Tibial nerve (tissue), 4 donors: ENCODE measurements at regions not wholly inside any gene's neighbourhood (a gene's known extent, or its start where the extent isn't known, plus 50 kb on each side); places are given as distances from the start of the nearest gene placed in this dataset.

ENCODE experiments used
- DNase-seq, 2 donors: peaks; one replicate each; pipeline ENCODE4 v3.0.0-alpha.2; 2019; ENCODE audit warnings: low spot score in 2 of 2
- H3K27ac ChIP-seq, 4 donors: fragments of 200-600 bp; sonication (generic) in 3 of 4; one replicate each; pipeline ENCODE4 v1.5.1; 2017 to 2019; ENCODE audit warnings: mild to moderate bottlenecking in 1 of 4
- H3K27me3 ChIP-seq, 2 donors: fragments of 200-600 bp; sonication (generic) in 1 of 2; one replicate each; pipeline versions ENCODE4 v1.5.1 to v1.6.0; 2017 to 2019
- H3K36me3 ChIP-seq, 3 donors: fragments of 200-600 bp; sonication (generic); one replicate each; pipeline ENCODE4 v1.5.1; 2018 to 2019
- H3K4me1 ChIP-seq, 4 donors: fragments of 200-600 bp; sonication (generic) in 3 of 4; one replicate each; pipeline ENCODE4 v1.5.1; 2017 to 2019
- H3K4me3 ChIP-seq, 4 donors: fragments of 200-600 bp; sonication (generic) in 3 of 4; one replicate each; pipeline ENCODE4 v1.5.1; 2017 to 2019; ENCODE audit warnings: mild to moderate bottlenecking in 1 of 4, moderate library complexity in 1 of 4
- H3K9me3 ChIP-seq, 4 donors: fragments of 200-600 bp; sonication (generic) in 3 of 4; one replicate each; pipeline ENCODE4 v1.5.1; 2017 to 2019
- EP300 ChIP-seq, 2 donors: sonication (generic); formaldehyde crosslinking; IDR thresholded peaks; one replicate each; pipeline ENCODE4 v1.6.1; 2017; ENCODE audit warnings: antibody characterized with exemption in 2 of 2, mild to moderate bottlenecking in 1 of 2
- POLR2A ChIP-seq, 2 donors: fragments of 450-650 bp; IDR thresholded peaks; one replicate each; pipeline ENCODE4 v1.6.1; 2017; ENCODE audit warnings: antibody characterized with exemption in 2 of 2, mild to moderate bottlenecking in 2 of 2, moderate library complexity in 2 of 2
- WGBS, 2 donors: methylation state at CpG; one replicate each; pipeline ENCODE4 v1.1.5; 2018; 5-methylcytosine and 5-hydroxymethylcytosine counted together
- TF ChIP-seq, protein P1 (sequence below), 5 experiments: fragments of 200-600 bp in 3 of 5; fragments of 450-650 bp in 2 of 5; sonication (generic) in 3 of 5; IDR thresholded peaks; one replicate each; pipeline ENCODE4 v1.5.1; 2016 to 2019; ENCODE audit warnings: antibody characterized with exemption in 5 of 5, mild to moderate bottlenecking in 3 of 5, moderate library complexity in 2 of 5

DNA sequence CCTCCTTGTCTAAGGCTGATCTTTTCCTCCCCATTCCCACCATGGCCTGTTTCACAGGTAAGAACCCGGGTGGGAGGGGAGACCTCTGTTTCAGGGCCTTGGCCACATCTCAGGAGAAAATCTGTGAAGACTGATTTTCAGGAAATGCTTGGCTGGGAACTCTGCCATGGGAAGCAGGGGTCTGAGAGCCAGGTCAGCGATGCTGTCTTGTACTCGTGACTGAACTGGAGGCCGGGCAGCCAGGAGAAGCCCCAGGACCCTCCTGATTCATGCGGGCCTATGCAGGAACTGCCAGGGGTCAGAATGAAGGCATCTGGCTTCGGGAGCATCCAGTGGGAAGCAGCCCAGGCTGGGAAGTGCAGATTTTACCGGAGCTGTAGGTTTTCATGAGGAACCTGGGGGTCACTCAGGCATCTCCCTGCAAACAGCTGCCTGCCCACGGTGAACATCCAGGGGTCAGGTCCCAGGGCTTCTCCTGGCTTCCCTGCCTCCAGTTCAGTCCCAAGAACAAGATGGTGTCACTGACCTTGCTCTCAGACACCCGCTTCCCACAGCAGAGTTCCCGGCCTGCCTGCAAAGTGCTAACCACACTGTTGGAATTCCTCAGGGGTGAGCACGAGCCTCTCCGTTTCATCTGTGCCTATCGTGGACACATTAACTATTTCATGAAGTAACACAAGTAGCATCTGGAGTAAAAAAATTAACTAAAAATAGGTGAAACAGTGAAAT, 90.2 kb upstream of the SULF2 start:
- peaks cover 0 to 8% (median 0%) of the 10 kb centered on the region in 4 donors for H3K9me3 ChIP-seq
- 37 to 52% methylated on average over 13 of the region's 13 CpGs for WGBS, 2 donors
- H3K27me3 ChIP-seq: no peaks in the 10 kb centered on the region
- no peak for DNase-seq
- no peak overlapping the region for H3K4me3 ChIP-seq
- no peaks in the 10 kb centered on the region for H3K4me1 ChIP-seq
- no peaks in the 10 kb centered on the region for H3K36me3 ChIP-seq
- TF ChIP-seq POLR2A (IDR thresholded peaks at IDR 0.05): no peak
- TF ChIP-seq, protein P1, sequence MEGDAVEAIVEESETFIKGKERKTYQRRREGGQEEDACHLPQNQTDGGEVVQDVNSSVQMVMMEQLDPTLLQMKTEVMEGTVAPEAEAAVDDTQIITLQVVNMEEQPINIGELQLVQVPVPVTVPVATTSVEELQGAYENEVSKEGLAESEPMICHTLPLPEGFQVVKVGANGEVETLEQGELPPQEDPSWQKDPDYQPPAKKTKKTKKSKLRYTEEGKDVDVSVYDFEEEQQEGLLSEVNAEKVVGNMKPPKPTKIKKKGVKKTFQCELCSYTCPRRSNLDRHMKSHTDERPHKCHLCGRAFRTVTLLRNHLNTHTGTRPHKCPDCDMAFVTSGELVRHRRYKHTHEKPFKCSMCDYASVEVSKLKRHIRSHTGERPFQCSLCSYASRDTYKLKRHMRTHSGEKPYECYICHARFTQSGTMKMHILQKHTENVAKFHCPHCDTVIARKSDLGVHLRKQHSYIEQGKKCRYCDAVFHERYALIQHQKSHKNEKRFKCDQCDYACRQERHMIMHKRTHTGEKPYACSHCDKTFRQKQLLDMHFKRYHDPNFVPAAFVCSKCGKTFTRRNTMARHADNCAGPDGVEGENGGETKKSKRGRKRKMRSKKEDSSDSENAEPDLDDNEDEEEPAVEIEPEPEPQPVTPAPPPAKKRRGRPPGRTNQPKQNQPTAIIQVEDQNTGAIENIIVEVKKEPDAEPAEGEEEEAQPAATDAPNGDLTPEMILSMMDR (IDR thresholded peaks at IDR 0.05): no peak
- no peak for TF ChIP-seq EP300 (IDR thresholded peaks at IDR 0.05)
- no peak overlapping the region for H3K27ac ChIP-seq

DNA sequence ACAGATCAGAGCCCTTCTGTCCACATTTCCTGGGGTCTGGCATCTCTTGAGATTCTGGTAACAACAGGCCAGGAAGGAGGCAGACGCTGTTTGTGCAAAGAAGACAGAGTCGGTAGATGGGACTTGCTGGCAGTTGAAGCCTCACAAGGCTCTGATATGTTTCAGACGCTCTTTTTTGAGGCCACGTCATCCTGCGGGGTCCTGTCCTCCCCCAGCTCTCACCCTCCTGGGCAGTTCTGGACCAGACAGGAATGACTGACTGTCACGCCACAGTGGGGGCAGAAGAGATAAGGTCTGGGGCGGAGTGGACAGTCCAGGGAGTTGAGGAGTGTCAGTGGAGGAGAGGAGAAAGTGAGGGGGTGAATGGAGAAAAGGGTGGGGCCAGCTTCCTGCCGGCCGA, 87.1 kb upstream of the SULF2 start:
- no peak for DNase-seq
- H3K36me3 ChIP-seq: no peaks in the 10 kb centered on the region
- H3K4me1 ChIP-seq: no peaks in the 10 kb centered on the region
- H3K9me3 ChIP-seq: peaks cover 0 to 3% (median 0%) of the 10 kb centered on the region in 4 donors
- WGBS, 2 donors: 78 to 79% methylated on average over 9 of the region's 9 CpGs
- TF ChIP-seq POLR2A (IDR thresholded peaks at IDR 0.05) (no peak), EP300 (IDR thresholded peaks at IDR 0.05) (no peak)
- TF ChIP-seq, protein P1 (IDR thresholded peaks at IDR 0.05): no peak
- H3K4me3 ChIP-seq: no peak overlapping the region
- H3K27me3 ChIP-seq: peaks cover 0 to 4% of the 10 kb centered on the region in 2 donors
- H3K27ac ChIP-seq: no peak overlapping the region

DNA sequence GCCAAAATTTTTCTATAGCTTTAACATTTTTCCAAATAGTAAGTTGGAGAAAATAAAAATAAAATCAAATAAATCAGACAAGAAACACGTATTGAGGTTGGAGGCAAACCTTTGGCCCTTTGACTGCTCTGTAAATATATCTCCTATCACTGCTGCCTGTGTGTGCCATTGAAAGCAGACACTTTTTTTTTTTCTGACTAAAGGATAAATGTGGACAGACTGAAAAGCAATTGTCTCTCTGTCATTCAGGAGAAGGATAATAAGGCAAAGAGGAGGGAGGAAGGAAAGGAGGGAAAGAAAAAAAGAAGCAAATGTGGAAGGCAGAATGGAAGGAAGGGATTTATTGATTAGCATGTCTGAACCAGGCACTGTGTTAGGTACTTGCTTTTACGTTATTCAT, 85.2 kb upstream of the SULF2 start:
- peaks cover 0 to 8% of the 10 kb centered on the region in 2 donors for H3K27me3 ChIP-seq
- WGBS, 2 donors: 76 to 81% methylated on average over 2 of the region's 2 CpGs

DNA sequence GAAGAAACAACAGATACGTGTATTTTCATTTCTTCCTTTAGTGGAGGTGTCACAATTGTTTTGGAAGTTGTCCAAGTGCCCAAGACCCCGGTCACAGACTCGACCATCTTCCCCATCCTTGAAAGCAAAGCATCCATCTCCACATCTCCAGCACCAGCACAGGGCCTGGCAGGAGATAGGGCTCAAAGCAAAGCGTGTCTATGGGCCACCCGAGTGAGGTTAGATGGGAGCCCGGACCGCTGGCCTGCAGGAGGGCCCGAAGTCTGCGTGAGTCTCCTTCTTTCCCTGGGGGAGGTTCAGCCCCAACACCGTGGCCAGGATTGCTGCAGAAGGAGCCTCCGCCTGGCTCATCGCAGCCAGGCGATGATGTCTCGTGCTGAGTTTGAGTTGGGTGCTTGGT, 83.5 kb upstream of the SULF2 start:
- WGBS, 2 donors: 87 to 88% methylated on average over 13 to 14 of the region's 14 CpGs
- H3K27ac ChIP-seq: no peak overlapping the region
- no peaks in the 10 kb centered on the region for H3K4me1 ChIP-seq
- H3K27me3 ChIP-seq: peaks cover 0 to 8% of the 10 kb centered on the region in 2 donors
- no peaks in the 10 kb centered on the region for H3K36me3 ChIP-seq
- peaks cover 0 to 3% (median 0%) of the 10 kb centered on the region in 4 donors for H3K9me3 ChIP-seq
- no peak for TF ChIP-seq POLR2A (IDR thresholded peaks at IDR 0.05)
- TF ChIP-seq, protein P1 (IDR thresholded peaks at IDR 0.05): no peak
- TF ChIP-seq EP300 (IDR thresholded peaks at IDR 0.05): no peak
- no peak for DNase-seq
- H3K4me3 ChIP-seq: no peak overlapping the region

More for the DNA sequence above, 85.2 kb upstream of the SULF2 start:
- no peak overlapping the region for H3K4me3 ChIP-seq
- H3K27ac ChIP-seq: no peak overlapping the region
- peaks cover 0 to 3% (median 0%) of the 10 kb centered on the region in 4 donors for H3K9me3 ChIP-seq
- no peak for DNase-seq
- TF ChIP-seq EP300 (IDR thresholded peaks at IDR 0.05) (no peak), POLR2A (IDR thresholded peaks at IDR 0.05) (no peak)
- TF ChIP-seq, protein P1 (IDR thresholded peaks at IDR 0.05): no peak
- no peaks in the 10 kb centered on the region for H3K4me1 ChIP-seq
- H3K36me3 ChIP-seq: no peaks in the 10 kb centered on the region

DNA sequence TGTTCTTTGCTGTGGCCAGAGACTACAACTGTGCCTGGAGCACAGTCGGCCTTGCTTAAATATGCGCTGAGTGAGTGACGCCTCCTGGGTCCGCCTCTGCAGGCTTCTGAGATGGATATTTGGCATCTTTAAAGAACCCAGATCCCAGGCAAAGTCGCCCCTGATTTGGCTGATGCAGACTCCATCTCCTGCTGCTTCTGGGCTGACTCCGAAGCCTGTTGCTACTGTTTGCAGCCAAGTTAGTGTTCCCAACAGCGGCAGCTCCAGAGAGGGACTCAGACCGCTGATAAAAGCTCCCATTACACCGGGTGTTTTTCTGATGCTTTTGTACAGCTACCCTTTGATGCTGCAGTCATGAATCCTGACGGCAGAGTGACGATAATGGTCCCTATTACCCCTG, 83.0 kb upstream of the SULF2 start:
- WGBS, 2 donors: 83 to 87% methylated on average over 11 of the region's 11 CpGs
- Histone ChIP-seq H3K27ac (no peak overlapping the region), H3K9me3 (no peaks in the 10 kb centered on the region), H3K4me1 (no peaks in the 10 kb centered on the region), H3K27me3 (peaks cover 0 to 8% of the 10 kb centered on the region in 2 donors), H3K36me3 (no peaks in the 10 kb centered on the region), H3K4me3 (no peak overlapping the region)
- no peak for DNase-seq
- TF ChIP-seq, protein P1 (IDR thresholded peaks at IDR 0.05): no peak
- no peak for TF ChIP-seq EP300 (IDR thresholded peaks at IDR 0.05)
- TF ChIP-seq POLR2A (IDR thresholded peaks at IDR 0.05): no peak
